ENCODE measurements at regions not wholly inside any gene's neighbourhood (a gene's known extent, or its start where the extent isn't known, plus 50 kb on each side); places are given as distances from the start of the nearest gene placed in this dataset.

DNA sequence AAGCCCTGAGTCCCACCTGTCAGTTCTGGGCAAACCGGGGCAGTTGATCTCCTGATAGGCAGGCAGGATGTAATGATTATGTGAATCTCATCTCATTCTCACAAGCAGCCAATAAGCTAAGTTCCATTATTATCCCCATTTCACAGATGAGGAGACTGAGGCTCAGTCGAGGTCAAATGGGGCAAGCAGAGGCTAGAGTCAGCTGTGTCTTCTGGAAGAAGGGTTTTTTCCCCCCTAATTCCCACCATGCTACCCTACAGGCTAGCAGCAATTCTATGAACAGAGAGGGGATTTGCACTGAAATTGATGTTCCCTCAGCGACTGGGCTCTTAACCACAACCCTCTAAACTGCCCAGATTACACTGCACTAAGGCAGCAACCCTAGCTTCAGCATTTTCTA is 93.8 kb upstream of the MAP1LC3B2 start:
- DNase-seq (ENCODE audit: low spot score): peak; percentile 14
- H3K27me3 Mint-ChIP-seq (ENCODE audit: low read depth): no peaks in the 10 kb centered on the region
- no peaks in the 10 kb centered on the region for H3K9me3 Mint-ChIP-seq (ENCODE audit: low read depth)
- H3K4me1 Mint-ChIP-seq (ENCODE audit: low read depth): peaks cover 9% of the 10 kb centered on the region
- H3K36me3 Mint-ChIP-seq (ENCODE audit: low read depth): no peaks in the 10 kb centered on the region
- no peak overlapping the region for H3K4me3 Mint-ChIP-seq (ENCODE audit: unreplicated experiment)
- H3K27ac Mint-ChIP-seq (ENCODE audit: unreplicated experiment): no peak overlapping the region
- TF ChIP-seq, protein P1, sequence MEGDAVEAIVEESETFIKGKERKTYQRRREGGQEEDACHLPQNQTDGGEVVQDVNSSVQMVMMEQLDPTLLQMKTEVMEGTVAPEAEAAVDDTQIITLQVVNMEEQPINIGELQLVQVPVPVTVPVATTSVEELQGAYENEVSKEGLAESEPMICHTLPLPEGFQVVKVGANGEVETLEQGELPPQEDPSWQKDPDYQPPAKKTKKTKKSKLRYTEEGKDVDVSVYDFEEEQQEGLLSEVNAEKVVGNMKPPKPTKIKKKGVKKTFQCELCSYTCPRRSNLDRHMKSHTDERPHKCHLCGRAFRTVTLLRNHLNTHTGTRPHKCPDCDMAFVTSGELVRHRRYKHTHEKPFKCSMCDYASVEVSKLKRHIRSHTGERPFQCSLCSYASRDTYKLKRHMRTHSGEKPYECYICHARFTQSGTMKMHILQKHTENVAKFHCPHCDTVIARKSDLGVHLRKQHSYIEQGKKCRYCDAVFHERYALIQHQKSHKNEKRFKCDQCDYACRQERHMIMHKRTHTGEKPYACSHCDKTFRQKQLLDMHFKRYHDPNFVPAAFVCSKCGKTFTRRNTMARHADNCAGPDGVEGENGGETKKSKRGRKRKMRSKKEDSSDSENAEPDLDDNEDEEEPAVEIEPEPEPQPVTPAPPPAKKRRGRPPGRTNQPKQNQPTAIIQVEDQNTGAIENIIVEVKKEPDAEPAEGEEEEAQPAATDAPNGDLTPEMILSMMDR (IDR thresholded peaks at IDR 0.05): no peak

- Mint-ChIP-seq H3K27ac (ENCODE audit: unreplicated experiment) (no peak overlapping the region), H3K9me3 (ENCODE audit: low read depth) (no peaks in the 10 kb centered on the region), H3K4me1 (ENCODE audit: low read depth) (peaks cover 9% of the 10 kb centered on the region), H3K4me3 (ENCODE audit: unreplicated experiment) (no peak overlapping the region), H3K27me3 (ENCODE audit: low read depth) (no peaks in the 10 kb centered on the region), H3K36me3 (ENCODE audit: low read depth) (no peaks in the 10 kb centered on the region)
- no peak for DNase-seq (ENCODE audit: low spot score)
- TF ChIP-seq, protein P1 (IDR thresholded peaks at IDR 0.05): no peak
These were observed 93.3 kb upstream of the MAP1LC3B2 start for GRCh38 chr12:116465856-116466255.

DNA sequence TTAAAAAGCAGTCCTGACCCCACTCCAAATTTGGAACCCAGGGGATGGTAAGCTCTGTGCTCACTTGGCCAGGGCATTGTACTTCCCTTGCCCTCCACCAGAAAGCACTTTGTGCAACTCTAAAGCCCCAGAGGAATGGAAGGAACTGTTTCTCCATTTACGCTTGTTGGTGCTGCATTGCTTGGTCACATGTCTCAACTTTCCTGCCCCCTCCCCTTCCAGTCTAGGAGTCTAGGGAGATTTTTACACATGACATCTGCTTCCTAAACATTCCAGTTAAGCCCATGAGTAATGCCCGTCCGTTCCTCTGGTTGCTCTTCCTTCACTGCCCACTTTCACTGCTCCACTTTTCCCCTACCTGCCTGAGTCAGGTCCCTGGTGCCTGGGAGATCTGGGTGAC is 92.6 kb upstream of the MAP1LC3B2 start:
- no peaks in the 10 kb centered on the region for H3K9me3 Mint-ChIP-seq (ENCODE audit: low read depth)
- H3K4me1 Mint-ChIP-seq (ENCODE audit: low read depth): peaks cover 13% of the 10 kb centered on the region
- DNase-seq (ENCODE audit: low spot score): no peak
- H3K36me3 Mint-ChIP-seq (ENCODE audit: low read depth): no peaks in the 10 kb centered on the region
- no peak overlapping the region for H3K4me3 Mint-ChIP-seq (ENCODE audit: unreplicated experiment)
- peak overlapping the region; percentile 53 for H3K27ac Mint-ChIP-seq (ENCODE audit: unreplicated experiment)
- TF ChIP-seq, protein P1 (IDR thresholded peaks at IDR 0.05): peak; percentile 32
- H3K27me3 Mint-ChIP-seq (ENCODE audit: low read depth): no peaks in the 10 kb centered on the region

GRCh38 chr12:116469344-116469743 is 89.8 kb upstream of the MAP1LC3B2 start:
- TF ChIP-seq, protein P1 (IDR thresholded peaks at IDR 0.05): no peak
- Mint-ChIP-seq H3K36me3 (ENCODE audit: low read depth) (no peaks in the 10 kb centered on the region), H3K4me1 (ENCODE audit: low read depth) (peaks cover 19% of the 10 kb centered on the region), H3K9me3 (ENCODE audit: low read depth) (no peaks in the 10 kb centered on the region), H3K27ac (ENCODE audit: unreplicated experiment) (no peak overlapping the region), H3K4me3 (ENCODE audit: unreplicated experiment) (no peak overlapping the region), H3K27me3 (ENCODE audit: low read depth) (no peaks in the 10 kb centered on the region)
- DNase-seq (ENCODE audit: low spot score): no peak

DNA sequence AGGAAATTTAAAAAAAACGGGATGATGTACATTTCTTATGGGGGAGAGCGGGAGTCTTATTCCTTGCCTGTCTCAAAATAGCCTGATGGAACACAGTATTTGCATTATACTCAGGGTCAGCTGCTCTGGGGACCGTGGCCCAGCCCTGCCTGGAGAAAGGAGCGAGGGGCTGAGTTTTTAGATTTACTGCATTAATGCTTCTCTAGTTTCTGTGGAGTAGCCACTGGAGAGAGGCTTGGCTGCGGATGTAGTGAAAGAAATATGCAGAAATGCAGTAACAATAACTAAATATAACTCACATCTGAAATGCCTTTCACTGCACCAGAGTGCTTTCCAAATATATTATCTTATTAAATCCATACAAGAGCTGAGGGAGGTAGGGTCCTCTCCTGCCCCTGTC is 87.6 kb upstream of the MAP1LC3B2 start:
- peak overlapping the region; percentile 42 for H3K27ac Mint-ChIP-seq (ENCODE audit: unreplicated experiment)
- TF ChIP-seq, protein P1 (IDR thresholded peaks at IDR 0.05): no peak
- H3K36me3 Mint-ChIP-seq (ENCODE audit: low read depth): peaks cover 4% of the 10 kb centered on the region
- DNase-seq (ENCODE audit: low spot score): no peak
- peaks cover 17% of the 10 kb centered on the region for H3K4me1 Mint-ChIP-seq (ENCODE audit: low read depth)
- H3K9me3 Mint-ChIP-seq (ENCODE audit: low read depth): peaks cover 8% of the 10 kb centered on the region
- H3K4me3 Mint-ChIP-seq (ENCODE audit: unreplicated experiment): no peak overlapping the region
- no peaks in the 10 kb centered on the region for H3K27me3 Mint-ChIP-seq (ENCODE audit: low read depth)

Data from chondrocyte (in vitro differentiated cells).